NCI-H1694 treated with DMSO at 0.1 percent for 48 hours (cell line): ENCODE measurements at regions not wholly inside any gene's neighbourhood (a gene's known extent, or its start where the extent isn't known, plus 50 kb on each side); places are given as distances from the start of the nearest gene placed in this dataset.
"Not testable (repeated sequence)": the region's sequence is repeated elsewhere in the genome, so short reads cannot be mapped to it uniquely, and the experiment has no call there.

Experiments
- DNase-seq: peaks from one replicate; lab custom pipeline; 2025; lab: John Stamatoyannopoulos, UW

- not testable (repeated sequence) for DNase-seq
These were observed 325.1 kb upstream of the KLF3 start for GRCh38 chr4:38338939-38339338.

GRCh38 chr4:38343608-38344007 lies 320.4 kb upstream of the KLF3 start:
- no peak for DNase-seq

GRCh38 chr4:38344929-38345328 lies 319.1 kb upstream of the KLF3 start:
- no peak for DNase-seq

- DNase-seq = no peak
These were observed 316.7 kb upstream of the KLF3 start for GRCh38 chr4:38347251-38347650.

GRCh38 chr4:38354421-38354820 lies 309.6 kb upstream of the KLF3 start:
- no peak for DNase-seq

GRCh38 chr4:38354872-38355271 lies 309.1 kb upstream of the KLF3 start:
- DNase-seq = no peak

GRCh38 chr4:38356686-38357085 lies 307.3 kb upstream of the KLF3 start:
- DNase-seq = no peak

GRCh38 chr4:38357546-38357945 lies 306.5 kb upstream of the KLF3 start:
- DNase-seq = no peak

GRCh38 chr4:38359113-38359512 lies 304.9 kb upstream of the KLF3 start:
- no peak for DNase-seq

GRCh38 chr4:38360201-38360600 lies 303.8 kb upstream of the KLF3 start:
- DNase-seq = no peak

GRCh38 chr4:38364383-38364963 lies 299.5 kb upstream of the KLF3 start:
- peak; percentile 36 for DNase-seq

- DNase-seq = no peak
These were observed 298.7 kb upstream of the KLF3 start for GRCh38 chr4:38365261-38365660.

GRCh38 chr4:38365748-38366310 lies 298.2 kb upstream of the KLF3 start:
- no peak for DNase-seq

GRCh38 chr4:38366456-38366855 lies 297.5 kb upstream of the KLF3 start:
- DNase-seq = no peak

- DNase-seq = no peak
These were observed 297.0 kb upstream of the KLF3 start for GRCh38 chr4:38366997-38367396.

- no peak for DNase-seq
These were observed 296.3 kb upstream of the KLF3 start for GRCh38 chr4:38367642-38368174.

- no peak for DNase-seq
These were observed 295.4 kb upstream of the KLF3 start for GRCh38 chr4:38368613-38369012.

GRCh38 chr4:38371391-38371851 lies 292.6 kb upstream of the KLF3 start:
- no peak for DNase-seq

GRCh38 chr4:38373375-38373774 lies 290.6 kb upstream of the KLF3 start:
- no peak for DNase-seq

GRCh38 chr4:38377195-38377594 lies 286.8 kb upstream of the KLF3 start:
- DNase-seq = no peak

GRCh38 chr4:38378478-38378877 lies 285.5 kb upstream of the KLF3 start:
- no peak for DNase-seq

- no peak for DNase-seq
These were observed 282.2 kb upstream of the KLF3 start for GRCh38 chr4:38381788-38382187.

GRCh38 chr4:38382520-38382919 lies 281.5 kb upstream of the KLF3 start:
- DNase-seq = no peak

GRCh38 chr4:38383646-38384121 lies 280.3 kb upstream of the KLF3 start:
- no peak for DNase-seq
